AG09309 (cell line): ENCODE measurements at regions not wholly inside any gene's neighbourhood (a gene's known extent, or its start where the extent isn't known, plus 50 kb on each side); places are given as distances from the start of the nearest gene placed in this dataset.
"Not testable (repeated sequence)": the region's sequence is repeated elsewhere in the genome, so short reads cannot be mapped to it uniquely, and the experiment has no call there.

ENCODE experiments used
- DNase-seq: peaks from one replicate; pipeline ENCODE4 v3.0.0-alpha.2; 2010; ENCODE audit warnings: low read depth
- H3K4me3 ChIP-seq: 2 replicates; pipeline ENCODE4 v1.5.1; 2011; ENCODE audit warnings: mild to moderate bottlenecking, low read depth, low read length, moderate library complexity; ENCODE audit not compliant: control insufficient read depth
- CTCF ChIP-seq: IDR thresholded peaks from 2 replicates; pipeline ENCODE4 v1.5.1; 2011; ENCODE audit warnings: mild to moderate bottlenecking, low read depth, low read length, inconsistent platforms; ENCODE audit not compliant: insufficient read depth, control insufficient read depth; ENCODE audit errors: missing control alignments

GRCh38 chr3:20380295-20380694, 194.3 kb upstream of the SGO1 start:
- H3K4me3 ChIP-seq = no peak overlapping the region
- no peak for TF ChIP-seq CTCF
- no peak for DNase-seq

- no peak for DNase-seq
- no peak overlapping the region for H3K4me3 ChIP-seq
Measured at GRCh38 chr3:20378315-20378714, 192.3 kb upstream of the SGO1 start.

GRCh38 chr3:20376665-20377217, 190.7 kb upstream of the SGO1 start:
- H3K4me3 ChIP-seq = no peak overlapping the region
- no peak for DNase-seq
- no peak for TF ChIP-seq CTCF

More at GRCh38 chr3:20378315-20378714, 192.3 kb upstream of the SGO1 start:
- no peak for TF ChIP-seq CTCF

- TF ChIP-seq CTCF = no peak
- no peak overlapping the region for H3K4me3 ChIP-seq
- no peak for DNase-seq
Measured at GRCh38 chr3:20375302-20375701, 189.3 kb upstream of the SGO1 start.

- DNase-seq, H3K4me3 ChIP-seq: not testable (repeated sequence)
Measured at GRCh38 chr3:20370273-20371063, 184.5 kb upstream of the SGO1 start.

- no peak for TF ChIP-seq CTCF
- no peak overlapping the region for H3K4me3 ChIP-seq
- DNase-seq = no peak
Measured at GRCh38 chr3:20361000-20361399, 175.0 kb upstream of the SGO1 start.

GRCh38 chr3:20353286-20353685, 167.3 kb upstream of the SGO1 start:
- TF ChIP-seq CTCF = no peak

More at GRCh38 chr3:20353286-20353685, 167.3 kb upstream of the SGO1 start:
- no peak for DNase-seq
- no peak overlapping the region for H3K4me3 ChIP-seq
